GM12865 (cell line): ENCODE measurements at regions not wholly inside any gene's neighbourhood (a gene's known extent, or its start where the extent isn't known, plus 50 kb on each side); places are given as distances from the start of the nearest gene placed in this dataset.

Source experiments
- DNase-seq: peaks from one replicate; pipeline ENCODE4 v3.0.0; 2010; ENCODE audit warnings: low read depth
- H3K4me3 ChIP-seq: 2 replicates; pipeline ENCODE4 v1.5.1; 2011; ENCODE audit warnings: mild to moderate bottlenecking, low read depth, low read length, control low read depth
- CTCF ChIP-seq: IDR thresholded peaks from 2 replicates; pipeline ENCODE4 v1.5.1; 2011; ENCODE audit warnings: low read length, control low read depth, low read depth, inconsistent platforms; ENCODE audit not compliant: insufficient read depth; ENCODE audit errors: missing control alignments

DNA sequence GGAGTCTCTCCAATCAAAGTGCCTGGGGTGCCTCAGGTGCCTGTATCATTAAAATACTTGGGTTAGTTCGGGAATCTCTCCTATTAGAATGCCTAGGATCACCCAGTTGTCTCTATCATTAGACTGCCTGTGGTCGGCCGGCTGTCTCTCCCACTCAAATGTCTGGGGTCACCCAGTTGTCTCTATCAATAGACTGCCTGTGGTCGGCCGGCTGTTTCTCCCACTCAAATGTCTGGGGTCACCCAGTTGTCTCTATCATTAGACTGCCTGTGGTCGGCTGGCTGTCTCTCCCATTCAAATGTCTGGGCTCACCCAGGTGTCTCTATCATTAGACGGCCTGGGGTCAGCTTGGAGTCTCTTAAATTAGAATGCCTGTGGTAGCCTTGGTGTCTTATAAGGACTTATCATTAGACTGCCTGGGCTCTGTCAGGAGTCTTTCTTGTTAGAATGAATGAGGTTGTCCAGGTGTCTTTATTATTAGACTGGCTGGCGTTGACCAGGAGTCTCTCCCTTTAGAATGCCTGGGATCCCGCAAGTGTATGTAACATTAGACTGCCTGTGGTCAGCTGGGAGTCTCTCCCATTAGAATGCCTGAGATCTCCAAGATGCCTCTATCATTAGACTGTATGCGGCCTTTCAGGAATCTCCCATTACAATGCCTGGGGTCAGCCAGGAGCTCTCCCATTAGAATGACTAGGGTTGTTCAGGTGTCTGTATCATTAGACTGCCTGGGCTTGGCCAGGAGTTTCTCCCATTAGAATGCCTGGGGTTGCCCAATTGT, 1555.5 kb downstream of the UQCRFS1 start:
- no peak for TF ChIP-seq CTCF
- no peak overlapping the region for H3K4me3 ChIP-seq
- DNase-seq: no peak

- no peak overlapping the region for H3K4me3 ChIP-seq
- no peak for TF ChIP-seq CTCF
- no peak for DNase-seq
These were observed 1558.5 kb downstream of the UQCRFS1 start for GRCh38 chr19:27654266-27654990.

- DNase-seq: no peak
- no peak overlapping the region for H3K4me3 ChIP-seq
- no peak for TF ChIP-seq CTCF
These were observed 1560.2 kb downstream of the UQCRFS1 start for GRCh38 chr19:27652796-27653195.

- DNase-seq: no peak
- TF ChIP-seq CTCF: no peak
- H3K4me3 ChIP-seq: no peak overlapping the region
These were observed 1560.7 kb downstream of the UQCRFS1 start for GRCh38 chr19:27652281-27652680.

DNA sequence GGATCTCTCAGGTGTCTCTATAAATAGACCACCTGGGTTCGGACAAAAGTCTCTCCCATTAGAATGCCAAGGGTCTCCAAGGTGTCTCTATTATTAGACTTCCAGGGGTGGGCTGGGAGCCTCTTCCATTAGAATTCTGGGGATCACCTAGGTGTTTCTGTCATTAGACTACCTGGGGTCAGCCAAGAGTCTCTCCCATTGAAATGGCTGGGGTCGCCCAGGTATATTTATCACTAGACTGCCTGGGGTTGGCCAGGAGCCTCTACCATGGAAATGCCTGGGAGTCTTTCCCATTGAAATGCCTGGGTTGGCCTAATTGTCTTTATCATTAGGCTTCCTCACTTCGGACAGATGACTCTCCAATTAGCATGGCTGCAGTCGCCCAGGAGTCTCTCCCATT, 1565.5 kb downstream of the UQCRFS1 start:
- no peak for DNase-seq
- H3K4me3 ChIP-seq: no peak overlapping the region
- no peak for TF ChIP-seq CTCF

DNA sequence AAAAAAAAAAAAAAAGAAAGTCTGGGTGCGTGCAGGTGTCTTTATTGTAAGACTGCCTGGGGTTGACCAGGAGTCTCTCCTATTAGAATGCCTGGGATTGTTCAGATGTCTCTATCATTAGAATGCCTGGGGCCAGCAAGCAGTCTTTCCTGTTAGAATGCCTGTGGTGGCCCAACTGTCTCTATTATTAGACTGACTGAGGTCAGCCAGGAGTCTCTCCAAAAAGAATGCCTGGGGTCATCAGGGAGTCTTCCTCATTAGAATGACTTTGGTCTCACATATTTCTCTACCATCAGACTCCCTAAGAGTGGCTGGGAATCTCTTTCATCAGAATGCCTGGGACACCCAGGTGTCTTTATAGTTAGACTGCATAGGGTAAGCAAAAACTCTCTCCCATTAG, 1577.5 kb downstream of the UQCRFS1 start:
- no peak for TF ChIP-seq CTCF
- no peak for DNase-seq
- H3K4me3 ChIP-seq: no peak overlapping the region

DNA sequence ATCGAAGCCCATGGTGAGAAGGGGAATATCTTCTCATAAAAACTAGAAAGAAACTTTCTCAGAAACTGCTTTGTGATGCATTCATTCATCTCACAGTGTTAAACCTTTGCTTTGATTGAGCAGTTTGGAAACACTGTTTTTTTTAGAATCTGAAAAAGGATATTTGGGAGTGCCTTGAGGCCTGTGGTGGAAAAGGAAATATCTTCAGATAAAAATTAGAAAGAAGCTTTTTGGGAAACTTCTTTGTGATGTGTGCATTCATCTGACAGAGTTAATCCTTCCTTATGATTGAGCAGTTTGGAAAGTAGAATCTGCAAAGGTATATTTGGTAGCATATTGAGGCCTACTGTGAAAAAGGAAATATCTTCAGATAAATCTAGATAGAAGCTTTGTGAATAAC, 1594.9 kb downstream of the UQCRFS1 start:
- no peak for TF ChIP-seq CTCF
- H3K4me3 ChIP-seq: no peak overlapping the region
- DNase-seq: no peak
